CD4-positive, alpha-beta T cell treated with Interleukin-15 for 4 hours (primary cell): ENCODE measurements at regions not wholly inside any gene's neighbourhood (a gene's known extent, or its start where the extent isn't known, plus 50 kb on each side); places are given as distances from the start of the nearest gene placed in this dataset.
"Not testable (repeated sequence)": the region's sequence is repeated elsewhere in the genome, so short reads cannot be mapped to it uniquely, and the experiment has no call there.

Experiments used
- DNase-seq: peaks from one replicate; pipeline ENCODE4 v3.0.0-alpha.2; 2020; ENCODE audit warnings: low spot score

- not testable (repeated sequence) for DNase-seq
Measured at GRCh38 chrX:131893857-131894256, 129.2 kb upstream of the STK26 start.

- no peak for DNase-seq
Measured at GRCh38 chrX:131894995-131895394, 128.1 kb upstream of the STK26 start.

- DNase-seq = no peak
Measured at GRCh38 chrX:131895807-131896206, 127.3 kb upstream of the STK26 start.

GRCh38 chrX:131901546-131901945, 121.6 kb upstream of the STK26 start:
- DNase-seq = no peak

- no peak for DNase-seq
Measured at GRCh38 chrX:131907488-131908314, 115.4 kb upstream of the STK26 start.

GRCh38 chrX:131910586-131910985, 112.5 kb upstream of the STK26 start:
- DNase-seq = no peak

GRCh38 chrX:131915488-131915887, 107.6 kb upstream of the STK26 start:
- DNase-seq = no peak

GRCh38 chrX:131917588-131917987, 105.5 kb upstream of the STK26 start:
- no peak for DNase-seq

- no peak for DNase-seq
Measured at GRCh38 chrX:131918839-131919238, 104.3 kb upstream of the STK26 start.

- no peak for DNase-seq
Measured at GRCh38 chrX:131923614-131924250, 99.4 kb upstream of the STK26 start.

- no peak for DNase-seq
Measured at GRCh38 chrX:131938749-131939148, 84.4 kb upstream of the STK26 start.

GRCh38 chrX:131942034-131942433, 81.1 kb upstream of the STK26 start:
- DNase-seq = no peak

- DNase-seq = no peak
Measured at GRCh38 chrX:131944936-131945902, 77.9 kb upstream of the STK26 start.

- no peak for DNase-seq
Measured at GRCh38 chrX:131951166-131951565, 71.9 kb upstream of the STK26 start.

- no peak for DNase-seq
Measured at GRCh38 chrX:131955099-131955777, 67.9 kb upstream of the STK26 start.

GRCh38 chrX:131958724-131959123, 64.4 kb upstream of the STK26 start:
- DNase-seq = no peak

- no peak for DNase-seq
Measured at GRCh38 chrX:131970347-131970746, 52.8 kb upstream of the STK26 start.
